NCI-H2227 (cell line): ENCODE measurements at regions not wholly inside any gene's neighbourhood (a gene's known extent, or its start where the extent isn't known, plus 50 kb on each side); places are given as distances from the start of the nearest gene placed in this dataset.
"Not testable (repeated sequence)": the region's sequence is repeated elsewhere in the genome, so short reads cannot be mapped to it uniquely, and the experiment has no call there.

Experiments used
- DNase-seq: peaks from one replicate; lab custom pipeline; 2025; ENCODE audit not compliant: unreplicated experiment; lab: John Stamatoyannopoulos, UW

GRCh38 chr10:10685566-10685965 lies 332.1 kb upstream of the CELF2 start:
- no peak for DNase-seq

- no peak for DNase-seq
Measured at GRCh38 chr10:10687751-10688150, 329.9 kb upstream of the CELF2 start.

GRCh38 chr10:10699427-10699826 lies 318.2 kb upstream of the CELF2 start:
- no peak for DNase-seq

GRCh38 chr10:10701084-10701611 lies 316.5 kb upstream of the CELF2 start:
- no peak for DNase-seq

- no peak for DNase-seq
Measured at GRCh38 chr10:10702211-10702610, 315.5 kb upstream of the CELF2 start.

GRCh38 chr10:10703382-10703781 lies 314.3 kb upstream of the CELF2 start:
- DNase-seq: no peak

- DNase-seq: no peak
Measured at GRCh38 chr10:10712155-10712704, 305.4 kb upstream of the CELF2 start.

- no peak for DNase-seq
Measured at GRCh38 chr10:10714327-10714726, 303.3 kb upstream of the CELF2 start.

- DNase-seq: no peak
Measured at GRCh38 chr10:10716972-10717371, 300.7 kb upstream of the CELF2 start.

GRCh38 chr10:10722422-10722821 lies 295.2 kb upstream of the CELF2 start:
- no peak for DNase-seq

- no peak for DNase-seq
Measured at GRCh38 chr10:10725196-10725595, 292.5 kb upstream of the CELF2 start.

- DNase-seq: no peak
Measured at GRCh38 chr10:10726101-10726500, 291.6 kb upstream of the CELF2 start.

- not testable (repeated sequence) for DNase-seq
Measured at GRCh38 chr10:10727411-10727810, 290.3 kb upstream of the CELF2 start.

- no peak for DNase-seq
Measured at GRCh38 chr10:10727812-10728211, 289.9 kb upstream of the CELF2 start.

GRCh38 chr10:10730471-10731043 lies 287.1 kb upstream of the CELF2 start:
- no peak for DNase-seq

GRCh38 chr10:10731366-10731765 lies 286.3 kb upstream of the CELF2 start:
- DNase-seq: no peak

GRCh38 chr10:10734356-10735064 lies 283.2 kb upstream of the CELF2 start:
- DNase-seq: no peak

GRCh38 chr10:10745291-10745690 lies 272.4 kb upstream of the CELF2 start:
- no peak for DNase-seq

- no peak for DNase-seq
Measured at GRCh38 chr10:10755490-10755889, 262.2 kb upstream of the CELF2 start.

GRCh38 chr10:10758306-10758705 lies 259.4 kb upstream of the CELF2 start:
- DNase-seq: no peak

- not testable (repeated sequence) for DNase-seq
Measured at GRCh38 chr10:10759806-10760205, 257.9 kb upstream of the CELF2 start.

- DNase-seq: no peak
Measured at GRCh38 chr10:10765017-10765416, 252.7 kb upstream of the CELF2 start.
